ENCODE measurements at regions not wholly inside any gene's neighbourhood (a gene's known extent, or its start where the extent isn't known, plus 50 kb on each side); places are given as distances from the start of the nearest gene placed in this dataset.

GRCh38 chr5:2936413-2936812 is 184.9 kb upstream of the IRX2 start:
- TF ChIP-seq CTCF (conservative IDR thresholded peaks at IDR 0.05; ENCODE audit: low read depth, low read length) (no peak), EZH2 (IDR thresholded peaks at IDR 0.05; ENCODE audit: low read length, unreplicated experiment) (no peak), EZH2phosphoT487 (IDR thresholded peaks at IDR 0.05; ENCODE audit: borderline replicate concordance, low read length) (no peak)
